ENCODE measurements at regions not wholly inside any gene's neighbourhood (a gene's known extent, or its start where the extent isn't known, plus 50 kb on each side); places are given as distances from the start of the nearest gene placed in this dataset.

- no peak for DNase-seq (ENCODE audit: low read depth in 2 of 2)
Measured at GRCh38 chr11:71356904-71357303, 91.3 kb downstream of the DHCR7 start.

- DNase-seq (ENCODE audit: low read depth in 2 of 2), result no peak
Measured at GRCh38 chr11:71356280-71356876, 91.8 kb downstream of the DHCR7 start.

- DNase-seq (ENCODE audit: low read depth in 2 of 2), result no peak
Measured at GRCh38 chr11:71355281-71355680, 92.9 kb downstream of the DHCR7 start.

GRCh38 chr11:71354394-71355105 lies 93.6 kb downstream of the DHCR7 start:
- no peak for DNase-seq (ENCODE audit: low read depth in 2 of 2)

- no peak for DNase-seq (ENCODE audit: low read depth in 2 of 2)
Measured at GRCh38 chr11:71352748-71353147, 95.4 kb downstream of the DHCR7 start.

GRCh38 chr11:71352226-71352625 lies 96.0 kb downstream of the DHCR7 start:
- DNase-seq (ENCODE audit: low read depth in 2 of 2), result no peak

- DNase-seq (ENCODE audit: low read depth in 2 of 2), result no peak
Measured at GRCh38 chr11:71349627-71350026, 97.2 kb upstream of the SHANK2 start.

- no peak for DNase-seq (ENCODE audit: low read depth in 2 of 2)
Measured at GRCh38 chr11:71343828-71344400, 91.5 kb upstream of the SHANK2 start.

- DNase-seq (ENCODE audit: low read depth in 2 of 2), result no peak
Measured at GRCh38 chr11:71342951-71343827, 90.8 kb upstream of the SHANK2 start.

- DNase-seq (ENCODE audit: low read depth in 2 of 2), result no peak
Measured at GRCh38 chr11:71342116-71342515, 89.7 kb upstream of the SHANK2 start.

- DNase-seq (ENCODE audit: low read depth in 2 of 2), result no peak
Measured at GRCh38 chr11:71341596-71341995, 89.2 kb upstream of the SHANK2 start.

- DNase-seq (ENCODE audit: low read depth in 2 of 2), result no peak
Measured at GRCh38 chr11:71341173-71341572, 88.8 kb upstream of the SHANK2 start.

- no peak for DNase-seq (ENCODE audit: low read depth in 2 of 2)
Measured at GRCh38 chr11:71340086-71340606, 87.8 kb upstream of the SHANK2 start.

GRCh38 chr11:71339396-71339881 lies 87.1 kb upstream of the SHANK2 start:
- DNase-seq (ENCODE audit: low read depth in 2 of 2), result no peak

- no peak for DNase-seq (ENCODE audit: low read depth in 2 of 2)
Measured at GRCh38 chr11:71338801-71339395, 86.5 kb upstream of the SHANK2 start.

- DNase-seq (ENCODE audit: low read depth in 2 of 2), result no peak
Measured at GRCh38 chr11:71336996-71337754, 84.8 kb upstream of the SHANK2 start.

- DNase-seq (ENCODE audit: low read depth in 2 of 2), result no peak
Measured at GRCh38 chr11:71336176-71336995, 84.0 kb upstream of the SHANK2 start.

GRCh38 chr11:71335371-71335770 lies 83.0 kb upstream of the SHANK2 start:
- no peak for DNase-seq (ENCODE audit: low read depth in 2 of 2)

GRCh38 chr11:71334191-71334590 lies 81.8 kb upstream of the SHANK2 start:
- no peak for DNase-seq (ENCODE audit: low read depth in 2 of 2)

- no peak for DNase-seq (ENCODE audit: low read depth in 2 of 2)
Measured at GRCh38 chr11:71333473-71333872, 81.1 kb upstream of the SHANK2 start.

All from fibroblast of skin of left biceps (primary cell).